ENCODE measurements at regions not wholly inside any gene's neighbourhood (a gene's known extent, or its start where the extent isn't known, plus 50 kb on each side); places are given as distances from the start of the nearest gene placed in this dataset.
A peak's percentile ranks its signal among the peaks of the same experiment; 100 is the strongest.
"Not testable (repeated sequence)": the region's sequence is repeated elsewhere in the genome, so short reads cannot be mapped to it uniquely, and the experiment has no call there.

DNA sequence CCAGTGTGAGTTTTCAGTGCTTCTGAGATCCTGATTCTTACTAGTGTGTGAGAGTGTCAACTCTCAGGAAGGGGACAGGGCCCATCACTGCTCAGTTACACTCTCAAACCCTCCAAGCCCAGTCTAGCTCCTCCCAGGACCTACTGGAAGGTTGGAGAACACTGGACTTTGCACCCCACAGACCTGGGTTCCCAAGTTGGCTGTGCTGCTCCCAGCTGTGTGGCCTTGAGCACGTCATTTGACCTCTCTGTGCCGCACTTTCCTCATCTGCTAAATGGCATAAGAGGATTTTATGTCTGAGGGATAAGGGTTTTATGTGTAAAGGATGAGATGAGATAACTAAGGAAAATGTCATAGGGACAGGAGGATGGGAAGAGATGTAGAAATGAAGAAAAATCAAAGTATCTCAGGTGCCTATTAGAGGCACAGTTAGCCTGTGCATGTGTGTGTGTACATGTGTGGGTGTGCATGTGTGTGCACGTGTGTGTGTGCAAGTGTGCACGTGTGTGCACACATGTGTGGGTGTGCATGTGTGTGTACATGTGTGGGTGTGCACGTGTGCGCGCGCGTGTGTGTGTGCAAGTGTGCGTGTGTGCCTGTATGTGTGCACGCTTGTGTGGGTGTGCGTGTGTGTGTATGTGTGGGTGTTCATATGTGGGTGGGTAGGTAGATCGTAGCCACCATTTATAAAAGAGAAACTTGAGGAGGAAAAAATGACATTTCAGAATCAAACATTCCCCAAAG, 108.0 kb upstream of the GRK3 start:
- not testable (repeated sequence) for DNase-seq (ENCODE audit: low spot score)

DNA sequence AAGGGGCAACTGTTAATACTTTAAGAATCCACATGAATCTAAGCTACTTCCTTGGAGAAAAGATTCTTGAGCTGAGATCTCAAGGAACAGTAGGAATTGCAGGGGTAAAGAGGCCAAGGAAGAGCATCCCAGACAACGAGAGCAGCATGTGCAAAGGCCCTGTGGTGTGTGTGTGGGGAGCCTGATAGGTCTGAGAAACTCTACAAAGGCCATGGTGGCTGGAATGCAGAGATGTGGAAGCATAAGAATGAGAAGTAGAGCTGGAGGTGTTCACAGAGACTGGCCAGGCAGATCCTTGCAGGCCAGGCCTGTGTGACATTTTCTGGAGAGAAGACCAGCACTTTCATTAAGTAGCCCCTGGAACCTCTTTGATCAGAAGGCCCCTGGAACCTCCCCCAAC, 105.8 kb upstream of the GRK3 start:
- not testable (repeated sequence) for DNase-seq (ENCODE audit: low spot score)

DNA sequence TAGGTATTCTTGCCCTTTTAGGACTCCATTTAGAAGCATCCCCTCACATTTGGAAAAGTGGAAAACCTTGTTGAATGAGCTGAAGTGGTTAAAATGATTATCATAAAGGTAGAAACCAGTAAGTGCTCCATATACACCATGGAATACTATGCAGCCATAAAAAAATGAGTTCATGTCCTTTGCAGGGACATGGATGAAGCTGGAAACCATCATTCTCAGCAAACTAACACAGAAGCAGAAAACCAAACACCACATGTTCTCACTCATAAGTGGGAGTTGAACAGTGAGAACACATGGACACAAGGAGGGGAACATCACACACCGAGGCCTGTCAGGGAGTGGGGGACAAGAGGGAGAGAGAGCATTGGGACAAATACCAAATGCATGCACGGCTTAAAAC, 103.8 kb upstream of the GRK3 start:
- not testable (repeated sequence) for DNase-seq (ENCODE audit: low spot score)

DNA sequence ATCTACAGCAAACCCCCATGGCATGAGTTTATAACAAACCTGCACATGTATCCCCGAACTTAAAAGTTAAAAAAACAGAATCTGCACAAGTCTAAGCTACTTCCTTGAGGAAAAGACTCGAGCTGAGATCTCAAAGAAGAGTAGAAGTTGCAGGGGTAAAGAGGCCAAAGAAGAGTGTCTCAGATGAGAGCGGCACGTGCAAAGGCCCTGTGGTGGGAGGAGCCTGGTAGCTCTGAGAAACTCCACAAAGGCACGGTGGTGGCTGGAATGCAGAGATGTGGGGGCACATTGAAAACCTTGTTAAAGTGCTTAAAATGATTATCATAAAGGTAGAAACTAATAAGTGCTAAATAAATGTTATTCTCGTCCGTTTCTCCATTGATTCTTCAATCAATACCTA, 103.2 kb upstream of the GRK3 start:
- no peak for DNase-seq (ENCODE audit: low spot score)

DNA sequence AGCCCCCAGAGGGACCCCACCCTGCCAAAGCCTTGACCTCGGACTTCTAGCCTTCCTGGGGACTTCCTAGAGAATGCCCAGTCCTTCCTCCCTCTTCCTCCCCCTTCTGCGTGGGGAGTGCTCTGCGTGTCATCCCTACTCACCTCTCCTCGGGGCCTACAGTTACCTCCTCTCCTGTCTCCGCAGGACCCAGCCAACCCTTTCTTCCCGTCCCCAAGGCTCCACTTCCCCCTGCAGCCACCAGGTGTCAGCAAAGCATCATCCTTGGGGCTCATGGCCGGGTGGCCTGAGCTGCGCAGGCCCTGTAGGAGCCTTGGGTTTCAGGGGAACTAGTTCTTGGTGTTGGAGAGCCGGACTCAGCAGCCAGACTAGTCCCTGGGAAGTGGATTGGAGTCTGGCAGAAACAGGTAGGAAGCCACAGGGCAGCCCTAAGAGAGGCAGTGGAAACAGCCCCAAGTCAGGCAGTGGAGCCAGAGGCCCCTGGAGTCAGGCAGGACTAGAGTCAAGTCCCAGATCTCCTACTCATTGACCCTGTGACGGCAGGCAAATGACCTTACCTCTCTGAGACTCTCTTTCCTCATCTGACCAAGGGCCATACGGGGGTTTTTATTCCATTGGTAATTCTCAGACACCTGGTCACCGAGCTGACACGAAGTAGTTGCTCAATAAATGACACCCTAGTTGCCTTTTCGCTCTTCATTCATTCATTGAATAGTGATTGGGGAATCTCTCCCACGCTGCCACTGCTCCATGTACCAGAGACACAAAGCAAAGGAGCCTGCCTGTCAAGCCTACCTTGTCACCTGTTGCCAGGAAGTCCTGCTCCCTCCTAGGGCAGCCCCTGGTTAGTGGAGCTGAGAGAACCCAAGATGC, 101.8 kb upstream of the GRK3 start:
- peak; percentile 65 for DNase-seq (ENCODE audit: low spot score)

DNA sequence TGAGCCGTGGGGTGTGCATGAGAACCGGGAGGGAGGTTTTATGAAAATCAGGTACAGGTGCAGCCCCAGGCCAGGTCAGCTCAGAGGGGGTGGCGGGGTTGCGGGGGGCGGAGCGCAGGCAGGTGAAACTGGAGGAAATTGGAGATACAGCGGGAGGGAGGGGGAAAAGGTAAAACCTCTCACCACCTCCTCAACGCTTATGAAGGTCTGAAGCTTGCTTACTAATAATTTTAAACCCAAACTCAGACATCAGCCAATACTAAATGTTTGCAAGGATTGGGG, 101.2 kb upstream of the GRK3 start:
- DNase-seq (ENCODE audit: low spot score), result not testable (repeated sequence)

DNA sequence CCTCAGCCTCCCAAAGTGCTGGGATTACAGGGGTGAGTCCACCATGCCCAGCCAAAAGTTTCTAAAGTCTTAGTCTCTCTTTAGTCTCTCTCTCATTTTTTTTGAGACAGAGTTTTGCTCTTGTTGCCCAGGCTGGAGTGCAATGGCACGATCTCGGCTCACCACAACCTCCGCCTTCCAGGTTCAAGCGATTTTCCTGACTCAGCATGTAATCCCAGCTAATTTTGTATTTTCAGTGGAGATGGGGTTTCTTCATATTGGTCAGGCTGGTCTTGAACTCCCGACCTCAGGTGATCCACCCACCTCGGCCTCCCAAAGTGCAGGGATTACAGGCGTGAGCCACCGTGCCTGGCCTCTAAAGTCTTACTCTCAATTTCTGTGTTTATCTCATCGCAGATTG, 100.1 kb upstream of the GRK3 start:
- DNase-seq (ENCODE audit: low spot score), result not testable (repeated sequence)

DNA sequence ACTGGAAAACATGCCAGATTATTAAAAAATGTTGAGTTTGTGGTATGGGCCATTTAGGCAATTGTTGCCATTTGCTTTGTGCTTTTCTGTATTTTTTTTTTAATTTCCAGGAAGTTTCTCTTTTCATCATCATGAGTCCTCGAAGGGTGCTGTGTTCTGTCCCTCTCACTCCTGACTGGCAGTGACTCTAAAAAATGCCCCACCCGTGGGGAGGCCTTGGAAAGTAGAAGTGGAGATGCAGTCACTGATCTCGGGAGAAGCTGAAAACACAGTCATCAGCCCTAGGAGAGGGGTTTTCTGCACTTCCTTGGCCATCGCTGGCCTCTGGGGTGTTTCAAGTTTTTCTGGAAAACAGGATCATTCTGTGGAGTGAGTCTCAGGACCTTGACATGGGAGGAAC, 98.5 kb upstream of the GRK3 start:
- no peak for DNase-seq (ENCODE audit: low spot score)

DNA sequence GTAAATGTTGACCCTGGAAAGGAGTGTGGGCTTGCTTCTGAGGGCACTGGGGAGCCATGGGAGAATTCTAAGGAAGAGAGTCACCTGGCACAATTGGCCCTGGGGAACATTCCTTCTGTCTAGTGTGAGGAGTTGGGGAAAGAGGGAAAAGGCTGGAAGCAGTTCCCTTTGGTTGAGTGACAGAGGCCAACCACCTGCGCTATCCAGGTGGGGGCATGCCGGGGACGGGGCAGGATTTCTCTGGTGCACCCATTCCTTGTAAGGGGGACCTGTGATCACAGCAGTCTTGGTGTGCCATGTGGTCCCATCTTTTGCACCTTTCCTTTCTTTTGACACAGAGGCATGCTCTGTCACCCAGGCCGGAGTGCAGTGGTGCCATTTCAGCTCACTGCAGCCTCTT, 92.1 kb upstream of the GRK3 start:
- no peak for DNase-seq (ENCODE audit: low spot score)

DNA sequence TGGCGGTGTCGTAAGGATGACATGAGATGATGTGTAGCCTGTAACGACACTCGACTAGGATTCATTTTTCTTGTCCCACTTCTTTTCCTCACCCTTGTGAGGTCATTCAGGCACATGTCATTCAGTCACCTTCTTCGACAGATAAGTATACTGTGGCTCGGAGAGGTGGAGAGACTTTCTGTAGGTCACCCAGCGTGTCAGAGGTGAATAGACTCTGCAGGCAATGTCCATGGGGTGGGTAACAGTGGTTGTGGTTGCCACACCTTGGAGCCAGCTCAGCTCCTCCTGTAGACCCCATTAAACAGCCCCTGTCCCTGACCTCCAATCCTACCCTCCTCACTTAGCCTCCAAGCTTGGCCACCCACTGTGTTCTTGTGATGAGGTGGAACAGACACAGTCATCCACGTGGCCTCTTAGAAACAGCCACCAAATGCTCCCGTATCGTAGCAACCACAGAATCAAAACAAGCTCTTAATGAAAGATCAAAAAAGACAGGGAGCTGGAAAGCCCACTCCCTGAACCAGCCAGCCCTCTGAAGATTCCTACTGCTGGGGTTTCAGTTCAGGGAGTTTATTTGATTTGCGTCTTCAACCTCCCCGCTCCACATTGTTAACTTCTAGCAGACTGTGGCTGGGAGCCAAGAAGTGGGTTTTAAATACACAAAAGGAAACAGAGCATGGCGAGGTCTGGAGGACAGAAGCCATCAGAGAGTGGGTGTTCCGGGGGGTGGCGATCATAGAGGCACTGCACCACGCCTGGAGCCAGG, 89.0 kb upstream of the GRK3 start:
- DNase-seq (ENCODE audit: low spot score), result no peak

DNA sequence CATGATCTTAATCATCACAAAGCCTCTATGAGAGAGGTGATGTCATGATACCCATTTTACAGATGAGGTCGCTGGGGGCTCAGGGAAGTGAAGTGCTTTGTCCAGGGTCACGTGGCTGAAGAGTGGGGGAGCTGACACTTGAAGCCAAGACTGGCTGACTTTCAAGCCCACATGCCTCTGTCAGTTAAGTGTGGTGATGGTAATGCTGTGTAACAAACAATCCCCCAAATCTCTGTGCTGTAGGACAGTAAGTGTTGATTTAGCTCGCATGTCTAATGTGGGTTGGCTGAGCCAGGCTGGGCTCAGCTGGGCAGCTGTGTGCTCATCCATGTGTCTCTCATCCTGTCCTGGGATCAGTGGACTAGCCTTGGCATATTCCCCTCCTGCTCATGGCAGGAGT, 87.1 kb upstream of the GRK3 start:
- DNase-seq (ENCODE audit: low spot score), result no peak

DNA sequence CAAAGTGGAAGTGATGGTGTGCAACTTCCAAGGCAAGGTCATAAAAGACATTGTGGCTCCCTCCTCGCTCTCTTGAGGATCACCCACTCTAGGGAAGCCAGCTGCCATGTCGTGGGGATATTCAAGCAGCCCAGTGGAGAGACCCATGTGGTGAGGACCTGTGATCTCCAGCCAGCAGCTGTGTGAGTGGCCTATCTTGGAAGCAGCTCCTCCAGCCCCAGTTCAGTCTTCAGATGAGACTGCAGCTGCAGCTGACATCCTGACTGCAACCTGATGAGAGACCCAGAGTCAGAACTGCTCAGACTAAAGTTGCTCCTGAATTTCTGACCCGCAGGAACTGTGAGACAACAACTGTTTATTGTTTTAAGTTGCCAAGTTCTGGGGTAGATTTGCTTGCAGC, 86.4 kb upstream of the GRK3 start:
- DNase-seq (ENCODE audit: low spot score), result no peak

DNA sequence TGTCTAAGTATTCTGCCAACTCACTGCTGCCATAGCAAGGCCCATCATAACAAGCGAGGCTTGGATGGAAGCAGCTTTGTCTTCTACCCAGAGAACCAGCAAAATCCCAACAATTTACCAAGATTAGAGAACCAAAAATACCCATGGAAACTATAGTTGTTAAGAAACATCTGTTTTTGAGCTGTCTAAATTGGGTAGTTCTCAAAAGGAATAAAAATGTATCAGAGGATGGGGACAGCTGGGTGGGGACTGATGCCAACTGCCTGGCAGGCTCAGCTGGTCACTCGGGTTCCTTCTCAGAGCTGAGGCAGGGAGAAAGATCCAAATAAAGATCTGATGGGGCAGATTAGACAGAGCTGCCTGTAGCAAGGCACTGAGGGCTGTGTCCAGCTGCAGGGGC, 85.9 kb upstream of the GRK3 start:
- no peak for DNase-seq (ENCODE audit: low spot score)

DNA sequence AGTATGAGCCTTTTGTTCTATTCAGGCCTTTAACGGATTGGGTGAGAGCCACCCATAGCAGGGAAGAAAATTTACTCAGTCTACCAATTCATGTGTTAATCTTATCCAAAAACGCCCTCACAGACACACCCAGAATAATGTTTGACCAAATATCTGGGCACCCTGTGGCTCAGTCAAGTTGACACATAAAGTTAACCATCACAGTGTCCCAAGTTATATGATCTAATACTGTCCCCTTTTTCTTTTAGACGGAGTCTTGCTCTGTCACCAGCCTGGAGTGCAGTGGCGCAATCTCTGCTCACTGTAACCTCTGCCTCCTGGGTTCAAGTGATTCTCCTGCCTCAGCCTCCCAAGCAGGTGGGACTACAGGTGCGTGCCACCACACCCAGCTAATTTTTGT, 83.6 kb upstream of the GRK3 start:
- DNase-seq (ENCODE audit: low spot score), result not testable (repeated sequence)

DNA sequence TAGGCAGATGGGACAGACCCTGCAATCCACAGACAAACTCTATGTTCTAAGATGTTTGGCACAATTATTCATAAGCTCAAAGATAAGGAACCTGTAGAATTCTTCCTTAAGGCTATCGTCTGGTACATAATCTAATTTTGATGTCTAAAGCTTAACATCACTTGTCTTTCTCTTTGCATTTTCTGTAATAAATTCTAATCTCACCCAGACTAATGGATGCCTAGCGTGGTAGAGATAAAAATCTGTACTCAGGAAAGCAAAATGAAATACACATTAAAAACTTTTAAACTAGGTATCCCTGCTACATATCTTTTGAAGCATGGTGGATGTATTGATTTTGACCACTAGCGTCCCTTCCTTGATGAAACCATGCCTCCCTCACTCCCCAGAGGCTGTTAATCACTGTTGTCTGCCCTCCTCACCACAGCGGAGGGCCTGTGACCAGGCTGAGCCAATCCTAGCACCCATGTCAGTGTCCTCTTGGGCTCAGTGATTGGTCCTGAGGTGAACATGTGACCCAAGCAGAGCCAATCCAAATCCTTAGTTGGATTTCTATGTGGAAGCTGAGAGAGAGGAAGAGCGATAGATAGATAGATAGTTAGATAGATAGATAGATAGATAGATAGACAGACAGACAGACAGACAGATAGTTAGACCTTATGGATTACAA, 82.2 kb upstream of the GRK3 start:
- DNase-seq (ENCODE audit: low spot score), result no peak

DNA sequence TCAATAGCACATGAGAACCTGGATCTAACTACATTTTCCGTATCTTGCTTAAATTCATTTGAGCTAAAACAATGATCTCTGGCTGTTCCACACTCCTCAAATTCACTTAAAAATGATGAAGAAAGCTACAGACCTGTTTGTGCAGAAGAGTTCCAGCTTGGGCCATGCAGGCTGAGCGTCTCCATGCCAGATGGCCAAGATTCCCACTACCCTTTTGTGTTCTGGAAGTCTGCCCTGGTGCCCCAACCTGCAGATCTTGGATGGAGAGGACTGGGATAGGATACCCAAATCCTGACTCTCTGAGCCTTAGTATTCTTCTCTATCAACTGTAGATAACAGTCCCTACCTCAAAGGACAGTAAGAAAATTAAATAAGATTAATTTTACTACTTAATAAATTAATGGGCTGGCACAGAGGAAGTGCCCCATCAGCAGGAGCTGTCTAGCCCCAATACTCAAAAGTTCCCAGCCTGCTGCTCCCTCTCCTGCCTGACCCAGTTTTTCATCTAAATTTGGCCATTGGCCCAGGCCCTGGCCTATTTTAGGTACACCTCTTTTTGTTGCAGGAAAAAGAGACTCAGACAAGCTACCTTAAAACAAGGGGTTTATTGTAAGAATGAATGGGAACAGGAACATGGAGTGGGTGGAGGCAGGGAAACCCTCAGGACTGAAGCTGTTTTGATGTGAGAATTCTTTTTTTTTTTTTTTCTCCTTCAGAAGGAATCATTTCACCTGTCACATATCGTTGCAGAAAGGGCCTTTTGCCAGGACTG, 81.4 kb upstream of the GRK3 start:
- DNase-seq (ENCODE audit: low spot score), result no peak

DNA sequence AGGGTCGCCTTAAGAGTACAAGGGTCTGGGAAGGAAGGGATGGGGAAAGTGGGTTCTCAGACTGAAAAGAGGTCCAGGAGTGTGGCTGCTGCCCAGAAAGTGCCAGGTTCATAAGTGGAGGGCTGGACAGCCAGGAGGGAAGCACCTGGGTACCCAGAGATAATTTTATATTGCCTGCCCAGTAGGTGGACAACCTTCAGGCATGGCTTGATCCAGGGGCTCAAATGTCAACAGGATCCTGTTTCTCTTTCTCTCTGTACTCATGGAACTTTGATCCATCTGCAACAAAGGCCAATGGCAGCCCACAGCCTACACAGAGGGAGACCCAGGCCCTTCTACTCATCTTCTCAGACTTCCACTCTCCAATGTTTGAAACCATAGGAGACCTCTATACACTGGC, 80.5 kb upstream of the GRK3 start:
- no peak for DNase-seq (ENCODE audit: low spot score)

DNA sequence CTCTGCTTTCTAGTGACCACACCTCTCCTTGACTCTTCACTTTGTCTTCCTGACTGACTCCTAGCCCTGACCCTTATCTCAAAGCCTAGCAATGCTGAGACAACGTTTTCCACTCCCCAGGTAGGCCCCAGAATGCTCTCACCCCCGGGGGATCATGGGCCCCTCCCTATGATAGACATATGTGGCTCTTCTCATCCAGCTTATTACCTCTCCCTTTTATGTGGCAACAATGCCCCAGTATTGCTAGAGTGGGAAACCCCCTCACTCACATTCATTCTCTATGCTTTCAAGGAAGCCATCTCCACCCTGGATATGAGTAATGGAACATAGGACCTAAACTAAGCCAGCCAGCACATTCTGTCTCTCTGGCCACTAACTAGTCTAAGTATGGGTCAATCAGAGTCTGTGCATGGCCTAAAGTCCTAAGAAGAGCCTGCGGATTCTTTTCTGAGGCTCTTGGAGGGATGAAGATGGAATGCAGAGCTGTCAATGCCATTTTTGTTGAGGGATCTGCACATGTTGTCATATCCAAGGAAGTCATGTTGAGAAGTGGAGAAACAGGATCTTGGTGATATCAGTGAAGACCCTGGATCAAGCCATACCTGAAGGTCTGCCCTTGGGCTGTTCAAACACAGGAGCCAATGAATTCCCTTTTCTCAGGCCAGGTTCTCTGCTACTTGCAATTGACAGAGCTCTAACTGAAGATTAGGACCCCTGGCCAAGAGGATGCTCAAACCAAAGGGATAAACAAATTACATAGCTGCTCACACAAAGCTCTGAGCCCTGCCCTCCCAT, 79.8 kb upstream of the GRK3 start:
- no peak for DNase-seq (ENCODE audit: low spot score)

DNA sequence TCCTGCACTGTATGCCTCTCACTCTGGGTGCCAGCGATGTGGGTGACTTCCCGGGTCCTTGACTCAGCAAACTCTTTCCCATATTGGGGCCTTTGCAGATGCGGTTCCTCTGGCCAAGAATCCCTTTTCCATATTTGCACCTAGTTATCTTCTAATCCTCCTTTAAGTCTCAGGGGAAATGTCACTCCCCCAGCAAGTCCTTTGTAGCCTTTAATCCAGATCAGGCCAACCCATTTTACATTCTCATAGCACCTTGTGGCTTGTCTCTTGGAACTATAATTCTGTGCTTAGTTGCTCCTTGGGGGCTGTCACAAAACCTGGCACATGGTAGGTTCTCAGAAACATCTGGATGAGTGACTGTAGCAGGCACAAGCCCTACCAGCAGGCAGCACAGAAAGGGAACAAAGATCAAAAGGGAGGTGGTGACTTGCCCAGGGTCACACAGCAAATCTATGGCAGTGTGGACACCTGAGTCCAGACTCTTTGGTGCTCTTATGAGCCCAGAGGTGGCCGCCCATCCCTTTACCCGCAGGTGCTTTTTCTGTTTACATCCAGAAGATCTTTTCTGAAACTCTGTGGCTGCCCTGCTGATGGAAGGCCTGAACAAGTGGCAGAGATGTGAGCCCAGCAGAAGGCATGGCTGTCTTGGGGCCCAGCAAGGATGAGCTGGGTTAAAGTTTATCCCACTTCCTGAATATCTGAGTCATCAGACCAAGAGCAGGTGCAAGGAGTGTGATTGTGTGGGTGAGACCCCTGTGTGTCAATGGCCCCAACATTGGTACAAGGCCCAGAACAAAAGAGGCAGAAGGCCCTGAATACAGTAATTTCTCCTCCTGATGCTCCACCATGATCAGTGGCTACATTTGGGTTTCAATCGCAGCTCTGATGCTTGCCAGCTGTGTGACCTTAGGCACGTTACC, 78.6 kb upstream of the GRK3 start:
- no peak for DNase-seq (ENCODE audit: low spot score)

DNA sequence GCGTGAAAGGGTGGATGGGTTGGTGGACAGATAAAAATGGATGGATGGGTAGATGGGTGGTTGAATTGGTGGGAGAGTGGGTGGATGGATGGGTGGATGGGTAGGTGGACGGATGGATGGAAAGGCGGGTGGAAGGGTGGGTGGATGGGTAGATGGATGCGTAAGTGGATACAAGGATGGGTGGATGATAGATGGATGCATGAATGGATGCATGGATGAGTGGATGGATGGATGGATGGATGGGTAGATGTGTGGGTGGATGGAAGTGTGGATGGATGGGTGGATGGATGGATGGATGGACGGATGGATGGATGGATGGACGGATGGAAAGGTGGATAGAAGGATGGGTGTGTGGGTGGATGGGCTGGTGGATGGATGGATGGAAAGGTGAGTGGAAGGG, 77.0 kb upstream of the GRK3 start:
- DNase-seq (ENCODE audit: low spot score), result no peak
